GM06990 (cell line): ENCODE measurements at regions not wholly inside any gene's neighbourhood (a gene's known extent, or its start where the extent isn't known, plus 50 kb on each side); places are given as distances from the start of the nearest gene placed in this dataset.

Experiments
- DNase-seq: peaks from one replicate; pipeline ENCODE4 v3.0.0-alpha.2; 2011; ENCODE audit not compliant: insufficient read length; ENCODE audit errors: extremely low read depth
- H3K27me3 ChIP-seq: replicated peaks from 2 replicates; pipeline ENCODE4 v1.6.0; 2011; ENCODE audit warnings: low read length; ENCODE audit not compliant: control insufficient read depth, insufficient read depth
- H3K36me3 ChIP-seq: 2 replicates; pipeline ENCODE4 v1.5.1; 2011; ENCODE audit warnings: low read length; ENCODE audit not compliant: control insufficient read depth, insufficient read depth
- H3K4me3 ChIP-seq: replicated peaks from 2 replicates; pipeline ENCODE4 v1.5.1; 2011; ENCODE audit warnings: low read depth, mild to moderate bottlenecking, control low read depth, low read length
- TF ChIP-seq, protein P1 (sequence below): IDR thresholded peaks from 2 replicates; pipeline ENCODE4 v1.5.1; 2011; ENCODE audit warnings: low read length, control low read depth, mild to moderate bottlenecking, inconsistent platforms; ENCODE audit not compliant: insufficient read depth, poor library complexity, severe bottlenecking

- DNase-seq, result no peak
- no peaks in the 10 kb centered on the region for H3K27me3 ChIP-seq
- TF ChIP-seq, protein P1, sequence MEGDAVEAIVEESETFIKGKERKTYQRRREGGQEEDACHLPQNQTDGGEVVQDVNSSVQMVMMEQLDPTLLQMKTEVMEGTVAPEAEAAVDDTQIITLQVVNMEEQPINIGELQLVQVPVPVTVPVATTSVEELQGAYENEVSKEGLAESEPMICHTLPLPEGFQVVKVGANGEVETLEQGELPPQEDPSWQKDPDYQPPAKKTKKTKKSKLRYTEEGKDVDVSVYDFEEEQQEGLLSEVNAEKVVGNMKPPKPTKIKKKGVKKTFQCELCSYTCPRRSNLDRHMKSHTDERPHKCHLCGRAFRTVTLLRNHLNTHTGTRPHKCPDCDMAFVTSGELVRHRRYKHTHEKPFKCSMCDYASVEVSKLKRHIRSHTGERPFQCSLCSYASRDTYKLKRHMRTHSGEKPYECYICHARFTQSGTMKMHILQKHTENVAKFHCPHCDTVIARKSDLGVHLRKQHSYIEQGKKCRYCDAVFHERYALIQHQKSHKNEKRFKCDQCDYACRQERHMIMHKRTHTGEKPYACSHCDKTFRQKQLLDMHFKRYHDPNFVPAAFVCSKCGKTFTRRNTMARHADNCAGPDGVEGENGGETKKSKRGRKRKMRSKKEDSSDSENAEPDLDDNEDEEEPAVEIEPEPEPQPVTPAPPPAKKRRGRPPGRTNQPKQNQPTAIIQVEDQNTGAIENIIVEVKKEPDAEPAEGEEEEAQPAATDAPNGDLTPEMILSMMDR, result no peak
- H3K36me3 ChIP-seq, result no peaks in the 10 kb centered on the region
- no peak overlapping the region for H3K4me3 ChIP-seq
These were observed 71.6 kb upstream of the RGS18 start for GRCh38 chr1:192086644-192087043.

GRCh38 chr1:192087334-192087733 is 70.9 kb upstream of the RGS18 start:
- H3K27me3 ChIP-seq, result no peaks in the 10 kb centered on the region
- no peaks in the 10 kb centered on the region for H3K36me3 ChIP-seq
- no peak for DNase-seq
- TF ChIP-seq, protein P1, result no peak
- no peak overlapping the region for H3K4me3 ChIP-seq

DNA sequence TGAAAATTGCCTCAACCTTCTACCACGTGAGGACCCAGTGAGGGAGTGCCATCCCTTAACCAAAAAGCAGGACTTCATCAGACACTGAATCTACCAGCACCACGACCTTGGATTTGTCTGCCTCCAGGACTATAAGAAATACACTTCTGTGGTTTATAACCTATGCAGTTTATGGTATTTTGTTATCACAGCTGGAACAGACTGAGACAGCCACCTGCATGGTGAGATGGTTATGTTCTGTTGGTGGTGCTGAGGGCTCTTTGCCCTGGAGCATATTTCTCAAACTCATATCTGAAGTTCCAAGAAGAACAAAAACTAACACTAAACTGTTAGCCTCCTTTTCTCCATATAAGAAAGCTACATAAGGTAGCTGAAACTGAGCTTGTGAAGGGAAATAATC is 69.8 kb upstream of the RGS18 start:
- TF ChIP-seq, protein P1, result no peak
- H3K27me3 ChIP-seq, result no peaks in the 10 kb centered on the region
- H3K36me3 ChIP-seq, result no peaks in the 10 kb centered on the region
- no peak overlapping the region for H3K4me3 ChIP-seq
- no peak for DNase-seq

- H3K4me3 ChIP-seq, result no peak overlapping the region
- no peak for DNase-seq
- H3K27me3 ChIP-seq, result no peaks in the 10 kb centered on the region
- H3K36me3 ChIP-seq, result no peaks in the 10 kb centered on the region
- TF ChIP-seq, protein P1, result no peak
These were observed 60.3 kb upstream of the RGS18 start for GRCh38 chr1:192098001-192098400.

GRCh38 chr1:192099328-192099727 is 58.9 kb upstream of the RGS18 start:
- Histone ChIP-seq H3K4me3 (no peak overlapping the region), H3K27me3 (no peaks in the 10 kb centered on the region), H3K36me3 (no peaks in the 10 kb centered on the region)
- no peak for DNase-seq
- TF ChIP-seq, protein P1, result no peak
